ENCODE measurements at regions not wholly inside any gene's neighbourhood (a gene's known extent, or its start where the extent isn't known, plus 50 kb on each side); places are given as distances from the start of the nearest gene placed in this dataset.

DNA sequence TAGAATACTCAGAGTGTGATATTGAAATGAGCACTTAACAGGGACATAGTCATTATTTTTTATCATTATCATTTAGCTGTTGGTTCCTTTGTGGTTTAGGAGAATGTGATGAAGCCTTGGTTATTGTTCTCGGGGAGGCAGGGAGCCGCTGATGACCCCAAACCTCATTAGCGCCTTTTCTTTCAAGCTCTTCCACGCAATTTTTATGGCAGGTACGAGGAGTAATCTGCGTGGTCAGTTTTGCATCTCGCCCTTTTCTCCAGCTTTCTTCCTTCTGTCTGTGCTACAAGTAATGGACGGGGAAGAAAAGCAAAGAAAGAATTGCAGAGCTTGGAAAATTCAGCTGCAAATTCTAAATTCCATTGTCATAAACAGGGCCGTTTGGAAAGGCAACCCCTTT is 338.4 kb downstream of the GLRX3 start:
- TF ChIP-seq, protein P1, sequence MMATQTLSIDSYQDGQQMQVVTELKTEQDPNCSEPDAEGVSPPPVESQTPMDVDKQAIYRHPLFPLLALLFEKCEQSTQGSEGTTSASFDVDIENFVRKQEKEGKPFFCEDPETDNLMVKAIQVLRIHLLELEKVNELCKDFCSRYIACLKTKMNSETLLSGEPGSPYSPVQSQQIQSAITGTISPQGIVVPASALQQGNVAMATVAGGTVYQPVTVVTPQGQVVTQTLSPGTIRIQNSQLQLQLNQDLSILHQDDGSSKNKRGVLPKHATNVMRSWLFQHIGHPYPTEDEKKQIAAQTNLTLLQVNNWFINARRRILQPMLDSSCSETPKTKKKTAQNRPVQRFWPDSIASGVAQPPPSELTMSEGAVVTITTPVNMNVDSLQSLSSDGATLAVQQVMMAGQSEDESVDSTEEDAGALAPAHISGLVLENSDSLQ (IDR thresholded peaks at IDR 0.05), result no peak
- TF ChIP-seq ARNT (IDR thresholded peaks at IDR 0.05), result no peak
- no peak for TF ChIP-seq ZNF384 (IDR thresholded peaks at IDR 0.05)
- no peak for TF ChIP-seq FOXK2 (IDR thresholded peaks at IDR 0.05)
- TF ChIP-seq HDGF (IDR thresholded peaks at IDR 0.05; ENCODE audit: borderline replicate concordance), result no peak
- TF ChIP-seq FOXA1 (IDR thresholded peaks at IDR 0.05), result no peak
- no peak for TF ChIP-seq CTBP1 (IDR thresholded peaks at IDR 0.05; ENCODE audit: borderline replicate concordance)
- TF ChIP-seq FOXM1 (IDR thresholded peaks at IDR 0.05; ENCODE audit: borderline replicate concordance), result no peak
- TF ChIP-seq BHLHE40 (IDR thresholded peaks at IDR 0.05; ENCODE audit: borderline replicate concordance), result no peak
- TF ChIP-seq ELF4 (IDR thresholded peaks at IDR 0.05), result no peak
- no peak for TF ChIP-seq L3MBTL2 (conservative IDR thresholded peaks at IDR 0.05)
- TF ChIP-seq LEF1 (IDR thresholded peaks at IDR 0.05; ENCODE audit: borderline replicate concordance), result no peak
- TF ChIP-seq SUZ12 (IDR thresholded peaks at IDR 0.05), result no peak
- TF ChIP-seq TARDBP (IDR thresholded peaks at IDR 0.05), result no peak
- CTCF ChIA-PET, result no interaction called here

DNA sequence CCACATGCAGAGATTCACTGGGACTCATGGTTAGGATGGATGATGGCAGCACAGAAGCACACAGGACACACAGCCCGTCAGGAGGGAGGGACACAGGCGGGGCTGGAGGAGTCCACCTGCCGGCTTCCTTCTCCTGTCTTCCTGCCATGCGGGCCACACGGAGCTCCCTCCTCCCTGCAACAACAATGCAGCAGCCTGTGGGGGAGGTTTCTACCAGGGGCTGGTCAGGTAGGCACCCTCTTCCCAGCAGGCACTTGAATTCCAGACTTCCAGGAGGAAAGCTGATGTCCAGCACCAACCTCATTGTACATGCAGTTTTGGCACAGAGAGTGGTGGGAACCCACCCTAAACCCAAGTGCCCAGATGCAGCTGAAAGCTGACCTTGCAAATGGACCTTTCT is 341.2 kb downstream of the GLRX3 start:
- ChIA-PET CTCF (no interaction called here), POLR2A (no interaction called here)
- DNase-seq (ENCODE audit: extremely low spot score), result no peak
- no peak for TF ChIP-seq CTBP1 (IDR thresholded peaks at IDR 0.05; ENCODE audit: borderline replicate concordance)
- no peak for TF ChIP-seq FOXK2 (IDR thresholded peaks at IDR 0.05)
- no peak for TF ChIP-seq TARDBP (IDR thresholded peaks at IDR 0.05)
- no peak for TF ChIP-seq NFRKB (IDR thresholded peaks at IDR 0.05)
- no peak for TF ChIP-seq BHLHE40 (IDR thresholded peaks at IDR 0.05; ENCODE audit: borderline replicate concordance)
- no peak for TF ChIP-seq L3MBTL2 (conservative IDR thresholded peaks at IDR 0.05)
- no peak for TF ChIP-seq SP1 (IDR thresholded peaks at IDR 0.05)
- no peak for TF ChIP-seq SUZ12 (IDR thresholded peaks at IDR 0.05)
- TF ChIP-seq HDGF (IDR thresholded peaks at IDR 0.05; ENCODE audit: borderline replicate concordance), result no peak
- TF ChIP-seq FOXA1 (IDR thresholded peaks at IDR 0.05), result no peak
- TF ChIP-seq, protein P1 (IDR thresholded peaks at IDR 0.05), result no peak
- TF ChIP-seq ARNT (IDR thresholded peaks at IDR 0.05), result no peak
- no peak for TF ChIP-seq ZNF384 (IDR thresholded peaks at IDR 0.05)
- TF ChIP-seq LEF1 (IDR thresholded peaks at IDR 0.05; ENCODE audit: borderline replicate concordance), result no peak
- TF ChIP-seq FOXM1 (IDR thresholded peaks at IDR 0.05; ENCODE audit: borderline replicate concordance), result no peak
- TF ChIP-seq ELF4 (IDR thresholded peaks at IDR 0.05), result no peak

More for the DNA sequence above, 338.4 kb downstream of the GLRX3 start:
- no peak for DNase-seq (ENCODE audit: extremely low spot score)
- POLR2A ChIA-PET, result no interaction called here

DNA sequence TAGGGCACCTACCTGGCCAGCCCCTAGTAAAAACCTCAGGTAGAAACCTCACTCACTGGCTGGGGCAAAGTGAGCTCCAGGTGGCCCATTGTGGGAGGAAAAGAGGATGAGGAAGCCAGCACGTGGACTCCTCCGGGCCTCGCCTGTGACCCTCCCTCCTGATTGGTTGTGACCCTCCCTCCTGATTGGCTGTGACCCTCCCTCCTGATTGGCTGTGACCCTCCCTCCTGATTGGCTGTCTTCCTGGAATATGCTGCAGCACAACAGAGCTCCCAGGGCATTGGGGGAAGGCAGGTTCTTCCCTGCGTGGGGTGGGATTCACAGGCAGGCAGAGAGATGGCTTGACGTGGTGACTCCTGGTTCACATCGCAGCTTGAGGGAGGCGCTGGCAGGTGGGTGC is 343.0 kb downstream of the GLRX3 start:
- TF ChIP-seq ELF4 (IDR thresholded peaks at IDR 0.05), result no peak
- TF ChIP-seq HDGF (IDR thresholded peaks at IDR 0.05; ENCODE audit: borderline replicate concordance), result no peak
- no peak for TF ChIP-seq ZNF384 (IDR thresholded peaks at IDR 0.05)
- no peak for TF ChIP-seq L3MBTL2 (conservative IDR thresholded peaks at IDR 0.05)
- no peak for TF ChIP-seq BHLHE40 (IDR thresholded peaks at IDR 0.05; ENCODE audit: borderline replicate concordance)
- TF ChIP-seq ARNT (IDR thresholded peaks at IDR 0.05), result no peak
- TF ChIP-seq FOXK2 (IDR thresholded peaks at IDR 0.05), result no peak
- no peak for TF ChIP-seq SUZ12 (IDR thresholded peaks at IDR 0.05)
- TF ChIP-seq LEF1 (IDR thresholded peaks at IDR 0.05; ENCODE audit: borderline replicate concordance), result no peak
- TF ChIP-seq NFRKB (IDR thresholded peaks at IDR 0.05), result no peak
- no peak for TF ChIP-seq CTBP1 (IDR thresholded peaks at IDR 0.05; ENCODE audit: borderline replicate concordance)
- no peak for TF ChIP-seq FOXA1 (IDR thresholded peaks at IDR 0.05)
- TF ChIP-seq, protein P1 (IDR thresholded peaks at IDR 0.05), result no peak
- no peak for TF ChIP-seq SP1 (IDR thresholded peaks at IDR 0.05)
- TF ChIP-seq FOXM1 (IDR thresholded peaks at IDR 0.05; ENCODE audit: borderline replicate concordance), result no peak
- TF ChIP-seq TARDBP (IDR thresholded peaks at IDR 0.05), result no peak
- no peak for DNase-seq (ENCODE audit: extremely low spot score)
- CTCF ChIA-PET, result no interaction called here
- POLR2A ChIA-PET, result no interaction called here

DNA sequence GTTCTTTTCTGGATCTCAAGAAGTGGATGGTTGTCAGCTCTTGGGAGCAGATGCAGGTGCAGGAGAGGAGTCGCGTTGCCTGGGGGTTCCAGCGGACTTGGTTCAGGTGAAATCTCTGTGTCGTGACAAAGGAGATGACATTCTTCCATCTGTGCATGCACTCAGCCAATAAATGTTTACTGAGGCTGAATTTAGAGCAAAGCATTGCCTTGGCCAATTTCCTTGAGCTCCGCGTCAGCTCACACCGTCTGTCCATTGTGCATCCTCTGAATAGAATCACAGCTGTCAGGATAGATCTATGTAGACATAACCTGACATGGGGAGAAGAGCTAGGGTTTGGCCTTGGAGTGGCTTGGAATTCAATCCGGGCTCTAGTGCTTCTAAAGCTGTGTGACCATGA is 343.7 kb downstream of the GLRX3 start:
- ChIA-PET POLR2A (no interaction called here), CTCF (no interaction called here)
- no peak for DNase-seq (ENCODE audit: extremely low spot score)
- TF ChIP-seq HDGF (IDR thresholded peaks at IDR 0.05; ENCODE audit: borderline replicate concordance) (no peak), LEF1 (IDR thresholded peaks at IDR 0.05; ENCODE audit: borderline replicate concordance) (no peak), SP1 (IDR thresholded peaks at IDR 0.05) (no peak), CTBP1 (IDR thresholded peaks at IDR 0.05; ENCODE audit: borderline replicate concordance) (no peak), FOXA1 (IDR thresholded peaks at IDR 0.05) (no peak), TARDBP (IDR thresholded peaks at IDR 0.05) (no peak), ZNF384 (IDR thresholded peaks at IDR 0.05) (no peak), SUZ12 (IDR thresholded peaks at IDR 0.05) (no peak), FOXK2 (IDR thresholded peaks at IDR 0.05) (no peak), FOXM1 (IDR thresholded peaks at IDR 0.05; ENCODE audit: borderline replicate concordance) (no peak), L3MBTL2 (conservative IDR thresholded peaks at IDR 0.05) (no peak)
- TF ChIP-seq, protein P1 (IDR thresholded peaks at IDR 0.05), result no peak

DNA sequence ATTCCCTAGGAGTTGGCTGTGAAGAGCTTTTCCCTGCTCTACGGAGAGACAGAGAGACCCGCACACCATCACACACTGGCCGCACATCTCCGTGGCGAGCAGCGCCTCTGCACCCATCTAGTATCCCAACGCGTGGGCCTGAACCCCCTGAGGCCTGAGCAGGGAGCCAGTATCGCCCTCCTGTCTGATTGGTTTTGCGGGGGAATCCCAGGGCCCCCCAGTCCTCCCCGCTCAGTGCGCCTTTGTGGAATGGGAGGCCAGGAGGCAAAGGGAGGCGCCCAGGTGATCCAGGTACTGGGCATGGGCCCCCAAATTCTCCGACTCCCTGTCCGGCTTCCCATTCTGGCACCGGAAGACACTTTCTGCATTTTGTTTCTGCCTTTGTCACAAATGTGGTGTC is 344.3 kb downstream of the GLRX3 start:
- POLR2A ChIA-PET, result no interaction called here
- CTCF ChIA-PET, result no interaction called here
- TF ChIP-seq TARDBP (IDR thresholded peaks at IDR 0.05), result no peak
- no peak for TF ChIP-seq BHLHE40 (IDR thresholded peaks at IDR 0.05; ENCODE audit: borderline replicate concordance)
- TF ChIP-seq ZNF384 (IDR thresholded peaks at IDR 0.05), result no peak
- TF ChIP-seq SP1 (IDR thresholded peaks at IDR 0.05), result no peak
- no peak for DNase-seq (ENCODE audit: extremely low spot score)

Data from HEK293T (cell line).